HCT116 (cell line): ENCODE measurements at regions not wholly inside any gene's neighbourhood (a gene's known extent, or its start where the extent isn't known, plus 50 kb on each side); places are given as distances from the start of the nearest gene placed in this dataset.

Experiments used
- ATAC-seq: fragments of 200-7000 bp; cut with Tn5 transposase; 2 replicates; pipeline ENCODE4 v1.9.1; 2020; ENCODE audit warnings: mild to moderate bottlenecking, moderate library complexity
- BruUV-seq: library from RNA; stranded (reverse); fragments of 400-500 nt; replicated peaks from 2 replicates; lab custom pipeline; 2021; lab: Mats Ljungman, UMichigan
- CTCF ChIA-PET: fragments of 300-600 bp; sonication (Branson Sonifier 250); formaldehyde crosslinking; loops from one replicate; lab custom pipeline; 2021; ENCODE audit warnings: antibody characterized with exemption; lab: Charles Lee
- POLR2A ChIA-PET: fragments of 300-600, 350-600 bp; sonication (Branson Sonifier 250); formaldehyde crosslinking; loops from one replicate; lab custom pipeline; 2021; ENCODE audit warnings: antibody characterized with exemption; lab: Charles Lee
- RAD21 ChIA-PET, 2 experiments: fragments of 300-600 bp; sonication (Branson Sonifier 250); formaldehyde crosslinking; loops; one replicate each; lab custom pipeline; 2023; ENCODE audit warnings: low total read pairs in 2 of 2; ENCODE audit not compliant: uncharacterized antibody in 2 of 2, unreplicated experiment in 2 of 2, low non-redundant PET in 1 of 2; lab: Charles Lee
- DNase-seq: peaks from one replicate; pipeline ENCODE4 v3.0.0-alpha.2; 2010; ENCODE audit warnings: low read depth, low spot score
- H2AFZ ChIP-seq: fragments of 200-600 bp; shearing (Covaris generic), sonication (generic); 2 replicates; pipeline ENCODE4 v1.6.1; 2017; ENCODE audit warnings: low read depth, mixed run types, mixed read lengths, antibody characterized with exemption, low read length; ENCODE audit not compliant: poor library complexity, severe bottlenecking
- H3K27ac ChIP-seq: 2 replicates; pipeline ENCODE4 v1.5.1; 2012; ENCODE audit warnings: low read depth, low read length
- H3K27me3 ChIP-seq: fragments of 200-600 bp; sonication (generic); 2 replicates; pipeline ENCODE4 v1.6.1; 2016; ENCODE audit warnings: mixed run types, low read length, mixed read lengths; ENCODE audit not compliant: insufficient read depth
- H3K36me3 ChIP-seq, 2 experiments: fragments of 200-500 bp in 1 of 2; fragments of 200-600 bp in 1 of 2; sonication (Bioruptor generic) in 1 of 2; sonication (generic) in 1 of 2; 2 replicates each; pipeline versions ENCODE4 v1.5.1 to v1.6.1; 2014 to 2016; ENCODE audit warnings: low read length in 2 of 2, inconsistent platforms in 1 of 2, mixed read lengths in 1 of 2, mixed run types in 1 of 2; ENCODE audit not compliant: insufficient read depth in 2 of 2, control insufficient read depth in 1 of 2
- H3K4me1 ChIP-seq, 2 experiments: fragments of 200-600 bp in 1 of 2; sonication (generic) in 1 of 2; 2 replicates each; pipeline versions ENCODE4 v1.5.1 to v1.6.1; 2012 to 2017; ENCODE audit warnings: low read length in 2 of 2, inconsistent platforms in 1 of 2, mild to moderate bottlenecking in 1 of 2, mixed read lengths in 1 of 2, mixed run types in 1 of 2, moderate library complexity in 1 of 2; ENCODE audit not compliant: insufficient read depth in 2 of 2, control insufficient read depth in 1 of 2
- H3K4me2 ChIP-seq: fragments of 200-600 bp; sonication (generic); 2 replicates; pipeline ENCODE4 v1.6.1; 2017; ENCODE audit warnings: mixed run types, low read length, mixed read lengths
- H3K4me3 ChIP-seq, 2 experiments: fragments of 200-600 bp in 1 of 2; sonication (generic) in 1 of 2; replicated peaks in 1 of 2; 2 replicates each; pipeline ENCODE4 v1.5.1; 2011 to 2016; ENCODE audit warnings: low read length in 2 of 2, control low read depth in 1 of 2, low read depth in 1 of 2, mild to moderate bottlenecking in 1 of 2, mixed read lengths in 1 of 2, mixed run types in 1 of 2
- H3K79me2 ChIP-seq: fragments of 200-600 bp; sonication (generic); 2 replicates; pipeline ENCODE4 v1.6.1; 2017; ENCODE audit warnings: mild to moderate bottlenecking, mixed run types, low read length, moderate library complexity, mixed read lengths; ENCODE audit not compliant: insufficient read depth
- H3K9ac ChIP-seq: fragments of 200-600 bp; sonication (generic); 2 replicates; pipeline ENCODE4 v1.6.1; 2016; ENCODE audit warnings: low read length, mixed read lengths
- H3K9me2 ChIP-seq: fragments of 200-600 bp; sonication (generic), shearing (Covaris generic); 2 replicates; pipeline ENCODE4 v1.6.1; 2017; ENCODE audit warnings: mixed run types, mild to moderate bottlenecking, moderate library complexity; ENCODE audit not compliant: insufficient read depth
- H3K9me3 ChIP-seq, 2 experiments: fragments of 200-500 bp in 1 of 2; fragments of 200-600 bp in 1 of 2; sonication (Bioruptor generic) in 1 of 2; sonication (generic) in 1 of 2; 2 replicates each; pipeline ENCODE4 v1.6.1; 2014 to 2017; ENCODE audit warnings: low read length in 2 of 2, mixed read lengths in 2 of 2, inconsistent platforms in 1 of 2, low read depth in 1 of 2, mild to moderate bottlenecking in 1 of 2, mixed run types in 1 of 2, moderate library complexity in 1 of 2; ENCODE audit not compliant: control insufficient read depth in 1 of 2, insufficient read depth in 1 of 2
- H4K20me1 ChIP-seq: fragments of 200-600 bp; sonication (generic), shearing (Covaris generic); 2 replicates; pipeline ENCODE4 v1.6.1; 2017; ENCODE audit warnings: mixed run types, mild to moderate bottlenecking, moderate library complexity; ENCODE audit not compliant: insufficient read depth
- ATF3 ChIP-seq: IDR thresholded peaks from 2 replicates; pipeline ENCODE4 v1.6.1; 2012
- CBX3 ChIP-seq: IDR thresholded peaks from 2 replicates; pipeline ENCODE4 v1.6.1; 2012; ENCODE audit warnings: low read depth
- CTCF ChIP-seq, 3 experiments: fragments of 200-600 bp in 1 of 3; sonication (generic) in 1 of 3; IDR thresholded peaks in 2 of 3; conservative IDR thresholded peaks in 1 of 3; 2 replicates each; pipeline ENCODE4 v1.5.1; 2012 to 2017; ENCODE audit warnings: low read depth in 2 of 3, low read length in 2 of 3, antibody characterized with exemption in 1 of 3, borderline replicate concordance in 1 of 3, control low read depth in 1 of 3, mild to moderate bottlenecking in 1 of 3, mixed read lengths in 1 of 3, mixed run types in 1 of 3, moderate library complexity in 1 of 3; ENCODE audit not compliant: insufficient read depth in 1 of 3
- EGR1 ChIP-seq: IDR thresholded peaks from 2 replicates; pipeline ENCODE4 v1.6.1; 2012; ENCODE audit warnings: low read depth
- EZH2 ChIP-seq: fragments of 200-600 bp; sonication (generic); IDR thresholded peaks from 2 replicates; pipeline ENCODE4 v1.6.1; 2017; ENCODE audit warnings: antibody characterized with exemption, mixed run types
- EZH2phosphoT487 ChIP-seq: fragments of 200-600 bp; IDR thresholded peaks from 2 replicates; pipeline ENCODE4 v1.6.1; 2018; ENCODE audit warnings: antibody characterized with exemption, borderline replicate concordance
- FOSL1 ChIP-seq: IDR thresholded peaks from 2 replicates; pipeline ENCODE4 v1.6.1; 2012; ENCODE audit warnings: low read depth
- MAX ChIP-seq: IDR thresholded peaks from 2 replicates; pipeline ENCODE4 v1.6.1; 2012
- RAD21 ChIP-seq: IDR thresholded peaks from 2 replicates; pipeline ENCODE4 v1.6.1; 2012; ENCODE audit warnings: low read depth, mild to moderate bottlenecking
- SIN3A ChIP-seq: IDR thresholded peaks from 2 replicates; pipeline ENCODE4 v1.6.1; 2012; ENCODE audit warnings: low read depth
- SRF ChIP-seq: IDR thresholded peaks from 2 replicates; pipeline ENCODE4 v1.6.1; 2012; ENCODE audit warnings: low read depth
- ZBTB33 ChIP-seq: IDR thresholded peaks from 2 replicates; pipeline ENCODE4 v1.6.1; 2011; ENCODE audit warnings: mild to moderate bottlenecking, low read length, moderate library complexity; ENCODE audit not compliant: insufficient replicate concordance; ENCODE audit errors: extremely low read depth
- ZFX ChIP-seq: fragments of 450-650 bp; IDR thresholded peaks from 2 replicates; pipeline ENCODE4 v1.6.1; 2017
- intact Hi-C: fragments of 100-400 bp; cut with micrococcal nuclease; formaldehyde crosslinking; loops from 2 replicates; pipeline ENCODE4 v1.10.0; 2022
- TF ChIP-seq, protein P1 (sequence below): IDR thresholded peaks from 2 replicates; pipeline ENCODE4 v1.6.1; 2012; ENCODE audit warnings: low read depth

DNA sequence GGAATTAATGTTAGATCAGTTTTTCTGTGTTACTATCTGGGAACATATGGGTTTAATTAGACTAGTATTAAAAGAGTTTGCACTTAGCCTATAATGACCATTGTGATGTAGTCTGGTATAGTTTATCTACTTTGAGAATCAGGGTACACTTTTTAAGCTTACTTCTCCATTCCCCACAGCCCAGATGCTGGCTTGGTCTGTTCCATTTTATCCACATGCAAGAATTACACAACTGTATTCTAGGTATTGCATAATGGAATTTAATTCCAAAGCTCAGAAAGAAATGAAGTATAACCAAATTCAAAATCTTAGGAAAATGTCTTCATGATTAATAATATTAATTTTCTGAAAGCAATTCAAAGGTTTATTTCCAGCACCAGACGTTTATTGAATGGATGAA, 122.2 kb upstream of the PDGFD start:
- Histone ChIP-seq H3K27ac (no peak overlapping the region), H2AFZ (no peak overlapping the region), H4K20me1 (no peaks in the 10 kb centered on the region), H3K27me3 (no peaks in the 10 kb centered on the region), H3K4me3 (no peak overlapping the region), H3K9ac (no peak overlapping the region), H3K9me2 (no peaks in the 10 kb centered on the region; the same call in 1 of the 2 replicates), H3K4me2 (no peak overlapping the region), H3K9me3 (no peaks in the 10 kb centered on the region), H3K36me3 (no peaks in the 10 kb centered on the region), H3K4me1 (no peaks in the 10 kb centered on the region), H3K79me2 (no peaks in the 10 kb centered on the region)
- ChIA-PET RAD21 (no interaction called here), POLR2A (no interaction called here), CTCF (no interaction called here)
- no peak for ATAC-seq
- TF ChIP-seq SRF: no peak
- no peak for TF ChIP-seq EGR1
- intact Hi-C loops: no loop called here
- BruUV-seq: no TSS peak
- DNase-seq: no peak

DNA sequence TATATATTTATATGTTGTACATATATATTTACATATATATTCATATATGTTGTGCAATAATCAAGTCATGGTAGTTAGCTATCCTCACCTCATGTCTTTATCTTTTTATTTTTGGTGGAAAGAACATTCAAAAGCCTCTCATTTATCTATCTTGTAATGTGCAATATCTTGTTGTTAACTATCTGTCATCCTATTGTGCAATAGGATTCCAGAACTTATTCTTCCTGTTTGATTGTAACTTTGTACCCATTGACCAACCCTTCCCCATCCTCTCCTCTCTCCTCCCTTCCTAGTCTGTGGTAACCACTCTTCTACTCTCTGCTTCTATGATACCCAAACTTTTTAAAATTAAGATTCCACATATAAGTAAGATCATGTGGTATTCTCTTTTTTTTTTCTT, 115.6 kb upstream of the PDGFD start:
- no peak overlapping the region for H2AFZ ChIP-seq
- intact Hi-C loops: no loop called here
- DNase-seq: no peak
- no peak overlapping the region for H3K4me3 ChIP-seq
- H3K9me2 ChIP-seq: no peaks in the 10 kb centered on the region; the same call in 1 of the 2 replicates
- TF ChIP-seq CTCF (IDR thresholded peaks at IDR 0.05 in 2 of 3, conservative IDR thresholded peaks at IDR 0.05 in 1 of 3; ENCODE audit: borderline replicate concordance in 1 of 3, insufficient read depth in 1 of 3, low read depth in 2 of 3, low read length in 2 of 3) (no peak), SIN3A (no peak), ATF3 (no peak), RAD21 (no peak), ZBTB33 (no peak), EZH2phosphoT487 (no peak), ZFX (no peak), EZH2 (no peak), CBX3 (no peak), MAX (no peak), FOSL1 (no peak)
- TF ChIP-seq, protein P1, sequence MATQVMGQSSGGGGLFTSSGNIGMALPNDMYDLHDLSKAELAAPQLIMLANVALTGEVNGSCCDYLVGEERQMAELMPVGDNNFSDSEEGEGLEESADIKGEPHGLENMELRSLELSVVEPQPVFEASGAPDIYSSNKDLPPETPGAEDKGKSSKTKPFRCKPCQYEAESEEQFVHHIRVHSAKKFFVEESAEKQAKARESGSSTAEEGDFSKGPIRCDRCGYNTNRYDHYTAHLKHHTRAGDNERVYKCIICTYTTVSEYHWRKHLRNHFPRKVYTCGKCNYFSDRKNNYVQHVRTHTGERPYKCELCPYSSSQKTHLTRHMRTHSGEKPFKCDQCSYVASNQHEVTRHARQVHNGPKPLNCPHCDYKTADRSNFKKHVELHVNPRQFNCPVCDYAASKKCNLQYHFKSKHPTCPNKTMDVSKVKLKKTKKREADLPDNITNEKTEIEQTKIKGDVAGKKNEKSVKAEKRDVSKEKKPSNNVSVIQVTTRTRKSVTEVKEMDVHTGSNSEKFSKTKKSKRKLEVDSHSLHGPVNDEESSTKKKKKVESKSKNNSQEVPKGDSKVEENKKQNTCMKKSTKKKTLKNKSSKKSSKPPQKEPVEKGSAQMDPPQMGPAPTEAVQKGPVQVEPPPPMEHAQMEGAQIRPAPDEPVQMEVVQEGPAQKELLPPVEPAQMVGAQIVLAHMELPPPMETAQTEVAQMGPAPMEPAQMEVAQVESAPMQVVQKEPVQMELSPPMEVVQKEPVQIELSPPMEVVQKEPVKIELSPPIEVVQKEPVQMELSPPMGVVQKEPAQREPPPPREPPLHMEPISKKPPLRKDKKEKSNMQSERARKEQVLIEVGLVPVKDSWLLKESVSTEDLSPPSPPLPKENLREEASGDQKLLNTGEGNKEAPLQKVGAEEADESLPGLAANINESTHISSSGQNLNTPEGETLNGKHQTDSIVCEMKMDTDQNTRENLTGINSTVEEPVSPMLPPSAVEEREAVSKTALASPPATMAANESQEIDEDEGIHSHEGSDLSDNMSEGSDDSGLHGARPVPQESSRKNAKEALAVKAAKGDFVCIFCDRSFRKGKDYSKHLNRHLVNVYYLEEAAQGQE: no peak
- H3K9ac ChIP-seq: no peak overlapping the region
- no peak for ATAC-seq
- H4K20me1 ChIP-seq: no peaks in the 10 kb centered on the region
- no peak overlapping the region for H3K27ac ChIP-seq
- POLR2A ChIA-PET: no interaction called here
- no peak overlapping the region for H3K4me2 ChIP-seq
- no TSS peak for BruUV-seq
- RAD21 ChIA-PET: no interaction called here
- H3K27me3 ChIP-seq: no peaks in the 10 kb centered on the region
- H3K79me2 ChIP-seq: no peaks in the 10 kb centered on the region
- H3K9me3 ChIP-seq: no peaks in the 10 kb centered on the region
- CTCF ChIA-PET: no interaction called here
- no peaks in the 10 kb centered on the region for H3K36me3 ChIP-seq
- H3K4me1 ChIP-seq: no peaks in the 10 kb centered on the region
